ENCODE measurements at regions not wholly inside any gene's neighbourhood (a gene's known extent, or its start where the extent isn't known, plus 50 kb on each side); places are given as distances from the start of the nearest gene placed in this dataset.

DNA sequence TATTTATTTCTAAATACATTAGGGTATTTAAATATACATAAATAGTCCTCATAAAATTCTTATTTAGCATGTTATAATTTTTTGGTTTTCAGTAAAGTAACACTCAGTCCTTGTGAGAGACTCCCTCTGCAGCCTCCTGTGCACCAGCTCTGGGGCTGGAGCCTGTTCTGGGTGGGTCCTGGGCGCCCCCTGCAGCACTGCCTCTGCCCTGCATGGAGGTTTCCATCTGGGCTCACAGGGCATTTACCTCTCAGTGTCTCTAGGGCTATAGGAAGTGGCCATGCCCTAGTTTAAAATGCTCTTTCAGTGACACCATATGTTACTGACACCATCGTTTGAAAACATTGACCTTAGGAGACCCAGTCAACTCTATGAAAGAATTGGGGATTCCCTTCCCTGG is 1155.2 kb downstream of the TMEM121 start:
- TF ChIP-seq POLR2AphosphoS5 (IDR thresholded peaks at IDR 0.05) (no peak), EP300 (IDR thresholded peaks at IDR 0.05) (no peak), POLR2A (IDR thresholded peaks at IDR 0.05) (no peak)
- TF ChIP-seq, protein P1, sequence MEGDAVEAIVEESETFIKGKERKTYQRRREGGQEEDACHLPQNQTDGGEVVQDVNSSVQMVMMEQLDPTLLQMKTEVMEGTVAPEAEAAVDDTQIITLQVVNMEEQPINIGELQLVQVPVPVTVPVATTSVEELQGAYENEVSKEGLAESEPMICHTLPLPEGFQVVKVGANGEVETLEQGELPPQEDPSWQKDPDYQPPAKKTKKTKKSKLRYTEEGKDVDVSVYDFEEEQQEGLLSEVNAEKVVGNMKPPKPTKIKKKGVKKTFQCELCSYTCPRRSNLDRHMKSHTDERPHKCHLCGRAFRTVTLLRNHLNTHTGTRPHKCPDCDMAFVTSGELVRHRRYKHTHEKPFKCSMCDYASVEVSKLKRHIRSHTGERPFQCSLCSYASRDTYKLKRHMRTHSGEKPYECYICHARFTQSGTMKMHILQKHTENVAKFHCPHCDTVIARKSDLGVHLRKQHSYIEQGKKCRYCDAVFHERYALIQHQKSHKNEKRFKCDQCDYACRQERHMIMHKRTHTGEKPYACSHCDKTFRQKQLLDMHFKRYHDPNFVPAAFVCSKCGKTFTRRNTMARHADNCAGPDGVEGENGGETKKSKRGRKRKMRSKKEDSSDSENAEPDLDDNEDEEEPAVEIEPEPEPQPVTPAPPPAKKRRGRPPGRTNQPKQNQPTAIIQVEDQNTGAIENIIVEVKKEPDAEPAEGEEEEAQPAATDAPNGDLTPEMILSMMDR (IDR thresholded peaks at IDR 0.05), result no peak
- peaks cover 0 to 37% (median 0%) of the 10 kb centered on the region in 3 donors for H3K27me3 ChIP-seq
- 33 to 50% (median 35%) methylated on average over 2 of the region's 2 CpGs for WGBS, 5 donors
- no peaks in the 10 kb centered on the region for H3K9me3 ChIP-seq
- intact Hi-C loops (cut with DNase I; ENCODE audit: low total_unique reads), result no loop called here
- H3K27ac ChIP-seq, result no peak overlapping the region
- no peaks in the 10 kb centered on the region for H3K4me1 ChIP-seq
- no peak overlapping the region for H3K4me3 ChIP-seq
- no peaks in the 10 kb centered on the region for H3K36me3 ChIP-seq
- DNase-seq, result no peak

DNA sequence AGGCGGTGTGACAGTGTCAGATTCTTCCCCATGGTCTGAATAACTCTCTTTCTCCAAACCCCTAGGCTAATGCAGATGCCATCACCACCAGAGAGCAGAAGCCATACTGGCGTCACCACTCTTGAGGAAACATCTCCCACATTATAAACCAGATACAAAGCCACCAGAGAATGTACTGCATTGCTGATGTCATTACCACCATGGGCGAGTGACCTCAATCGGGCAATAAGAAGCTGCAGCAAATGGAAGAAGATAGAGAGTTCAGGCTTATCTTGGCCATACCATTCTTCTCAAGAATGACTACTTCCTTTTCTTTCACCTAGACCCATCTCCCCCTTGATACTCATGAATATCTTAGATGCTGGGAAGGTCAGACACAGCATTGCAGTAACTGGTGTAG is 1157.2 kb downstream of the TMEM121 start:
- intact Hi-C loops (cut with DNase I; ENCODE audit: low total_unique reads), result no loop called here
- DNase-seq, result no peak
- no peaks in the 10 kb centered on the region for H3K36me3 ChIP-seq
- H3K4me3 ChIP-seq, result no peak overlapping the region
- H3K4me1 ChIP-seq, result no peaks in the 10 kb centered on the region
- 45 to 76% (median 66%) methylated on average over 4 of the region's 4 CpGs for WGBS, 5 donors
- TF ChIP-seq, protein P1 (IDR thresholded peaks at IDR 0.05), result no peak
- no peak for TF ChIP-seq POLR2AphosphoS5 (IDR thresholded peaks at IDR 0.05)
- no peak for TF ChIP-seq POLR2A (IDR thresholded peaks at IDR 0.05)
- no peak for TF ChIP-seq EP300 (IDR thresholded peaks at IDR 0.05)
- H3K27ac ChIP-seq, result no peak overlapping the region
- peaks cover 0 to 43% (median 0%) of the 10 kb centered on the region in 3 donors for H3K27me3 ChIP-seq
- no peaks in the 10 kb centered on the region for H3K9me3 ChIP-seq

DNA sequence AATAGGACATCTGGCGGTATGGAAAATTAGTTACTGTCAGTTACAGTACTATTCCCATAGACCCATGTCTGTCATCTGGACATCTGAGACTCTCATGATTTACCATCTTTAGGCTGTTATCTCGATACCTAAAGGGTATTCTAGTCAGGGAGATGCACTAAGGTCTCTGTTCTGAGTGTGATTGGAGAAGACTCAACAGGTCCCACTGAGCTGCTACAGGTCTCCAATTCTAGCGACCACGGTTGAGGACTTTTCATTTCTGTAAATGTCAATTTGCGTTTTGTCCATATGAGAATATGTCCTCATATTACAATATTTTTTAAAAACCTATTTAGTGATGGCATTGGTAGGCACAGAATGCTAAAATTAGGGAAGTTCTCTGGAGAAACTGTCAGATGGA is 1160.2 kb downstream of the TMEM121 start:
- H3K27me3 ChIP-seq, result peaks cover 0 to 36% (median 0%) of the 10 kb centered on the region in 3 donors
- no peaks in the 10 kb centered on the region for H3K36me3 ChIP-seq
- peaks cover 0 to 2% (median 0%) of the 10 kb centered on the region in 4 donors for H3K9me3 ChIP-seq
- no peak overlapping the region for H3K4me3 ChIP-seq
- intact Hi-C loops (cut with DNase I; ENCODE audit: low total_unique reads), result no loop called here
- TF ChIP-seq POLR2AphosphoS5 (IDR thresholded peaks at IDR 0.05) (no peak), EP300 (IDR thresholded peaks at IDR 0.05) (no peak), POLR2A (IDR thresholded peaks at IDR 0.05) (no peak)
- TF ChIP-seq, protein P1 (IDR thresholded peaks at IDR 0.05), result no peak
- H3K27ac ChIP-seq, result no peak overlapping the region
- DNase-seq, result no peak
- 56 to 70% (median 66%) methylated on average over 5 of the region's 5 CpGs for WGBS, 5 donors
- no peaks in the 10 kb centered on the region for H3K4me1 ChIP-seq

DNA sequence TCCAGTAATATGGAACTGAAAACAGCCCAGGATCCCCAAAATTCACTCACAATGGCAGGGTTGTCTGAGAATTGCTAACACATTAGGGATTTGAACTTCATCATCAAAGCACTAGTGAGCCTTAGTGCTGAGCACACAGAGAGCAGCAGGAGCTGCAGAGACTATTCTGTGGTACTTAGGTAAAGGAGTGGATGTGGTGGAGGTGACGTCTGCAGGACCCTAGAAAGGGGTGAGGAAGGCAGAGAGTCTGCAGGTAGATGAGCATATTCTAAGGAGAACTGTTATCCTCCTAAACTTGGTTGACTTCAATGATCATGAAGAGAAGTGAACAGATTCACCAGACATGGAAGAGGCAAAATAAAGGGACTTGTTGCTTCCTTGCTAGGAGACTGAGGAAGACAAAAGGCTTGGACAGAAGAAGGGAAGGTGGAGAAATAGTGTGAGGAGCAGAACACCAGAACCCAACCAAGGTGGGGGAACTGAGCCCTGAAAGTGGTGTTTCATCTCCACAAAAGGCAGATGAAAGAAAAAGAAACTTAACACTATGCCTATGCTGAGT is 1164.0 kb downstream of the TMEM121 start:
- TF ChIP-seq POLR2A (IDR thresholded peaks at IDR 0.05), result no peak
- no peak for TF ChIP-seq EP300 (IDR thresholded peaks at IDR 0.05)
- TF ChIP-seq, protein P1 (IDR thresholded peaks at IDR 0.05), result no peak
- no peak for TF ChIP-seq POLR2AphosphoS5 (IDR thresholded peaks at IDR 0.05)
- intact Hi-C loops (cut with DNase I; ENCODE audit: low total_unique reads), result no loop called here
- no peaks in the 10 kb centered on the region for H3K4me1 ChIP-seq
- no peak for DNase-seq
- 13 to 82% (median 56%) methylated on average over 1 of the region's 1 CpG for WGBS, 5 donors
- peaks cover 0 to 39% (median 0%) of the 10 kb centered on the region in 3 donors for H3K27me3 ChIP-seq
- no peak overlapping the region for H3K4me3 ChIP-seq
- peaks cover 0 to 7% (median 0%) of the 10 kb centered on the region in 4 donors for H3K9me3 ChIP-seq
- no peak overlapping the region for H3K27ac ChIP-seq
- no peaks in the 10 kb centered on the region for H3K36me3 ChIP-seq

All from stomach (tissue), 8 donors.